Ishikawa (cell line): ENCODE measurements at regions not wholly inside any gene's neighbourhood (a gene's known extent, or its start where the extent isn't known, plus 50 kb on each side); places are given as distances from the start of the nearest gene placed in this dataset.

Experiments
- CEBPB ChIP-seq: IDR thresholded peaks from 2 replicates; pipeline ENCODE4 v1.6.1; 2012
- CREB1 ChIP-seq: IDR thresholded peaks from 2 replicates; pipeline ENCODE4 v1.6.1; 2012; ENCODE audit warnings: low read depth
- EGR1 ChIP-seq: IDR thresholded peaks from 2 replicates; pipeline ENCODE4 v1.6.1; 2012
- EP300 ChIP-seq: IDR thresholded peaks from 2 replicates; pipeline ENCODE4 v1.6.1; 2012; ENCODE audit warnings: borderline replicate concordance
- FOXM1 ChIP-seq: IDR thresholded peaks from 2 replicates; pipeline ENCODE4 v1.6.1; 2012; ENCODE audit warnings: low read depth, borderline replicate concordance
- NFIC ChIP-seq: IDR thresholded peaks from 2 replicates; pipeline ENCODE4 v1.6.1; 2012
- RAD21 ChIP-seq: IDR thresholded peaks from 2 replicates; pipeline ENCODE4 v1.6.1; 2012; ENCODE audit warnings: low read depth
- REST ChIP-seq: IDR thresholded peaks from 2 replicates; pipeline ENCODE4 v1.6.1; 2012; ENCODE audit warnings: low read depth, mild to moderate bottlenecking
- TAF1 ChIP-seq: IDR thresholded peaks from 2 replicates; pipeline ENCODE4 v1.6.1; 2012; ENCODE audit warnings: low read depth, mild to moderate bottlenecking
- TCF12 ChIP-seq: IDR thresholded peaks from 2 replicates; pipeline ENCODE4 v1.6.1; 2012; ENCODE audit warnings: low read depth
- TEAD4 ChIP-seq: IDR thresholded peaks from 2 replicates; pipeline ENCODE4 v1.6.1; 2012
- USF1 ChIP-seq: IDR thresholded peaks from 2 replicates; pipeline ENCODE4 v1.6.1; 2012
- YY1 ChIP-seq: IDR thresholded peaks from 2 replicates; pipeline ENCODE4 v1.6.1; 2012; ENCODE audit warnings: low read depth
- ZBTB7A ChIP-seq: IDR thresholded peaks from 2 replicates; pipeline ENCODE4 v1.6.1; 2012; ENCODE audit warnings: low read depth
- TF ChIP-seq, protein P1 (sequence below): IDR thresholded peaks from 2 replicates; pipeline ENCODE4 v1.6.1; 2012

DNA sequence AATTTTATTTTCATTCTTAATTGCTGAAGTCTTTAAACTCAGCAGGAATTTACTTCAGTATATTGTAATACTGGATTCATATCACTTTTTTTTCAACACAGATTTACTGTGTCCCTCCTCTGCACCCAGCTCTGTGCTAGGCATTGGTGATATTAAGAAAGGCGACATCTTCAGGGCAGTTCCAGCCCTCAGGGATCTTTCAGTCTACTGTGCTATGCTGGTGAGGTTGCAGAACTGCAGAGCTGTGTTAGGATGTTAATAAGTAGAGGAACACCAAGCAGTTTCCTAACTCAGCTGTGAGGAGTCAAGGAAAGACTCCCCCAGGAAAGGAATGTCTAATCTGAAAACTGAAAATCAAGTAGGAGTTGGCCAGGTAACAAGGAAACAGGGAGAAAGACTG lies 158.2 kb upstream of the NPY start:
- TF ChIP-seq ZBTB7A (no peak), FOXM1 (no peak), EGR1 (no peak), NFIC (no peak), CEBPB (no peak), TAF1 (no peak), USF1 (no peak), REST (no peak), RAD21 (no peak), TCF12 (no peak), EP300 (no peak), YY1 (no peak), TEAD4 (no peak), CREB1 (no peak)
- TF ChIP-seq, protein P1, sequence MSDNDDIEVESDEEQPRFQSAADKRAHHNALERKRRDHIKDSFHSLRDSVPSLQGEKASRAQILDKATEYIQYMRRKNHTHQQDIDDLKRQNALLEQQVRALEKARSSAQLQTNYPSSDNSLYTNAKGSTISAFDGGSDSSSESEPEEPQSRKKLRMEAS = no peak

- no peak for TF ChIP-seq REST
- no peak for TF ChIP-seq CREB1
- TF ChIP-seq USF1 = no peak
- no peak for TF ChIP-seq RAD21
- TF ChIP-seq EGR1 = no peak
- no peak for TF ChIP-seq EP300
- no peak for TF ChIP-seq TCF12
- TF ChIP-seq TEAD4 = no peak
- TF ChIP-seq FOXM1 = no peak
- TF ChIP-seq NFIC = no peak
- no peak for TF ChIP-seq CEBPB
- no peak for TF ChIP-seq YY1
- TF ChIP-seq, protein P1 = no peak
- no peak for TF ChIP-seq ZBTB7A
- no peak for TF ChIP-seq TAF1
These were observed 156.1 kb upstream of the NPY start for GRCh38 chr7:24127930-24128329.

DNA sequence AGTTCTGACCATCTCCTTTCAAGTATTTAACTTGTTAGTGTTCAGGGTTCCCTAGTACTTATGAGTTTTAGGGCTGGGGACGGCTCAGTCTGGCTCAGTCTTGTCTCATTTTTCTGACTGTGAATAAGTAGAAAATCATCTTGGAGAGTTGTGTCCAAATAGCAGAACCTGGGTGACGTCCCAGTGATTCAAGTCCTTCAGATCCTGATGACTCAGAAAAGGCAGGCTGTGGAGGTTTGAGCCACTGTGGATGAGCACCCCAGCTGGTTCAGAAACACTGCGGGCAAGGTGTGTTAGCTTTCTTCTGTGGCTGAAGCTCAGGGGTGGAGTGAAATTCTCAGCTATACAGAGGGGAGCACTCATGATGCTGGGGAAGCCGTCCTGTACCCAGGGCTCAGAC lies 154.4 kb upstream of the NPY start:
- TF ChIP-seq REST (no peak), TAF1 (no peak), EGR1 (no peak), TEAD4 (no peak), ZBTB7A (no peak), CEBPB (no peak), FOXM1 (no peak), YY1 (no peak), NFIC (no peak)
- TF ChIP-seq, protein P1 = no peak

DNA sequence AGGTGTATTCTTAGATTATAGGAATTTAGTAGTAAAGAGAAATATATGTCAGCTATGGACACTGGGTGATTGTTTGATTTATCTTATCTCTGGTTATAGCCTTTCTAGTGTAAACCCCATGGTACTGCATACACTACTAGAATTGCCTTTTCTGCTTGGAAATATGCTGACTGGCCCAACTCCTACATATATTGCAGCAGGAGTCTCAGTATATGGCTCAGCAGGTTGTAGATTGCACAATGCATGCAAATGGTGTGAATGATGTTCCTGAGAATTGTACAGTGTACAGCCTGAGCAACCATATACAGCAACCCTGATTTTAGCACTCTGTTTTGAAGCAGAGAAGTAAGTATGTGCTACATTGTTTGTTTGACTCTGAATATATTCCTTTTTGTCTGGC lies 153.4 kb upstream of the NPY start:
- TF ChIP-seq ZBTB7A (no peak), TAF1 (no peak), TCF12 (no peak), USF1 (no peak), CEBPB (peak; percentile 28; the same call in 1 of the 2 replicates)
